Large intestine (tissue), 3 donors: ENCODE measurements at regions not wholly inside any gene's neighbourhood (a gene's known extent, or its start where the extent isn't known, plus 50 kb on each side); places are given as distances from the start of the nearest gene placed in this dataset.
"Not testable (repeated sequence)": the region's sequence is repeated elsewhere in the genome, so short reads cannot be mapped to it uniquely, and the experiment has no call there.

Source experiments
- DNase-seq, 2 donors: peaks; one replicate each; pipeline versions ENCODE4 v3.0.0 to v3.0.0-alpha.2; 2013
- H3K27ac ChIP-seq: one replicate; pipeline ENCODE4 v1.5.1; 2013; ENCODE audit warnings: low read length
- H3K27me3 ChIP-seq: 2 replicates; pipeline ENCODE4 v1.6.1; 2013; ENCODE audit warnings: low read length; ENCODE audit not compliant: control insufficient read depth, insufficient read depth
- H3K36me3 ChIP-seq: 2 replicates; pipeline ENCODE4 v1.6.1; 2013; ENCODE audit warnings: low read length; ENCODE audit not compliant: control insufficient read depth, insufficient read depth
- H3K4me1 ChIP-seq: one replicate; pipeline ENCODE4 v1.6.1; 2013; ENCODE audit warnings: low read length; ENCODE audit not compliant: control insufficient read depth, insufficient read depth
- H3K4me3 ChIP-seq: one replicate; pipeline ENCODE4 v1.5.1; 2013; ENCODE audit warnings: low read length
- H3K9me3 ChIP-seq: one replicate; pipeline ENCODE4 v1.6.1; 2013; ENCODE audit warnings: mild to moderate bottlenecking, low read depth, low read length, moderate library complexity; ENCODE audit not compliant: control insufficient read depth
- WGBS: methylation state at CpG from one replicate; pipeline ENCODE4 v1.1.5; 2013; ENCODE audit warnings: low lambda C conversion rate; ENCODE audit not compliant: insufficient coverage; 5-methylcytosine and 5-hydroxymethylcytosine counted together

GRCh38 chr10:108346066-108346465, 1181.6 kb upstream of the SORCS1 start:
- no peak overlapping the region for H3K27ac ChIP-seq
- H3K27me3 ChIP-seq: no peaks in the 10 kb centered on the region
- H3K4me3 ChIP-seq: no peak overlapping the region
- H3K9me3 ChIP-seq: no peaks in the 10 kb centered on the region
- H3K4me1 ChIP-seq: no peaks in the 10 kb centered on the region
- WGBS: 88% methylated on average over 1 of the region's 3 CpGs
- H3K36me3 ChIP-seq: no peaks in the 10 kb centered on the region
- DNase-seq: no peak

GRCh38 chr10:108338146-108338545, 1173.6 kb upstream of the SORCS1 start:
- Histone ChIP-seq H3K4me1 (no peaks in the 10 kb centered on the region), H3K27ac (no peak overlapping the region), H3K36me3 (no peaks in the 10 kb centered on the region), H3K4me3 (no peak overlapping the region), H3K9me3 (no peaks in the 10 kb centered on the region), H3K27me3 (no peaks in the 10 kb centered on the region)
- DNase-seq: no peak

- no peaks in the 10 kb centered on the region for H3K27me3 ChIP-seq
- H3K27ac ChIP-seq: no peak overlapping the region
- no peaks in the 10 kb centered on the region for H3K9me3 ChIP-seq
- no peak overlapping the region for H3K4me3 ChIP-seq
- H3K36me3 ChIP-seq: no peaks in the 10 kb centered on the region
- no peaks in the 10 kb centered on the region for H3K4me1 ChIP-seq
- no peak for DNase-seq
These were observed 1172.3 kb upstream of the SORCS1 start for GRCh38 chr10:108336836-108337235.

GRCh38 chr10:108327706-108328105, 1163.2 kb upstream of the SORCS1 start:
- H3K4me3 ChIP-seq: no peak overlapping the region
- H3K27me3 ChIP-seq: no peaks in the 10 kb centered on the region
- DNase-seq: no peak
- no peak overlapping the region for H3K27ac ChIP-seq
- H3K36me3 ChIP-seq: no peaks in the 10 kb centered on the region
- 80% methylated on average over 1 of the region's 3 CpGs for WGBS
- H3K9me3 ChIP-seq: no peaks in the 10 kb centered on the region
- H3K4me1 ChIP-seq: no peaks in the 10 kb centered on the region

GRCh38 chr10:108323274-108323798, 1158.8 kb upstream of the SORCS1 start:
- 40% methylated on average over 1 of the region's 3 CpGs for WGBS
- no peak for DNase-seq
- no peaks in the 10 kb centered on the region for H3K36me3 ChIP-seq
- no peaks in the 10 kb centered on the region for H3K4me1 ChIP-seq
- H3K9me3 ChIP-seq: no peaks in the 10 kb centered on the region
- no peak overlapping the region for H3K27ac ChIP-seq
- no peaks in the 10 kb centered on the region for H3K27me3 ChIP-seq
- H3K4me3 ChIP-seq: no peak overlapping the region

GRCh38 chr10:108319434-108320222, 1155.1 kb upstream of the SORCS1 start:
- peak in 1 of 2 donors; percentile 3 for DNase-seq
- no peak overlapping the region for H3K4me3 ChIP-seq
- H3K9me3 ChIP-seq: no peaks in the 10 kb centered on the region
- 73% methylated on average over 3 of the region's 6 CpGs for WGBS
- no peaks in the 10 kb centered on the region for H3K36me3 ChIP-seq
- no peak overlapping the region for H3K27ac ChIP-seq
- no peaks in the 10 kb centered on the region for H3K4me1 ChIP-seq
- no peaks in the 10 kb centered on the region for H3K27me3 ChIP-seq

- H3K27me3 ChIP-seq, H3K9me3 ChIP-seq, H3K36me3 ChIP-seq, DNase-seq, H3K4me1 ChIP-seq, H3K27ac ChIP-seq: not testable (repeated sequence)
- H3K4me3 ChIP-seq: peak overlapping the region; percentile 31
- no CpG with 5 or more reads among the region's 25 CpGs for WGBS
These were observed 1151.1 kb upstream of the SORCS1 start for GRCh38 chr10:108315636-108316035.

GRCh38 chr10:108307925-108308312, 1143.4 kb upstream of the SORCS1 start:
- no peak for DNase-seq
- WGBS: no CpG with 5 or more reads among the region's 7 CpGs
- Histone ChIP-seq H3K36me3 (no peaks in the 10 kb centered on the region), H3K4me3 (no peak overlapping the region), H3K4me1 (no peaks in the 10 kb centered on the region), H3K27ac (no peak overlapping the region), H3K9me3 (no peaks in the 10 kb centered on the region), H3K27me3 (no peaks in the 10 kb centered on the region)

- H3K27ac ChIP-seq: no peak overlapping the region
- no peaks in the 10 kb centered on the region for H3K27me3 ChIP-seq
- no peak for DNase-seq
- H3K4me3 ChIP-seq: no peak overlapping the region
- H3K9me3 ChIP-seq: no peaks in the 10 kb centered on the region
- H3K36me3 ChIP-seq: no peaks in the 10 kb centered on the region
- H3K4me1 ChIP-seq: no peaks in the 10 kb centered on the region
These were observed 1142.9 kb upstream of the SORCS1 start for GRCh38 chr10:108307250-108307924.

- H3K27me3 ChIP-seq: no peaks in the 10 kb centered on the region
- no peak for DNase-seq
- no peaks in the 10 kb centered on the region for H3K9me3 ChIP-seq
- H3K36me3 ChIP-seq: no peaks in the 10 kb centered on the region
- 83% methylated on average over 2 of the region's 5 CpGs for WGBS
- no peaks in the 10 kb centered on the region for H3K4me1 ChIP-seq
- no peak overlapping the region for H3K4me3 ChIP-seq
- H3K27ac ChIP-seq: no peak overlapping the region
These were observed 1138.6 kb upstream of the SORCS1 start for GRCh38 chr10:108303149-108303548.

GRCh38 chr10:108301002-108301401, 1136.5 kb upstream of the SORCS1 start:
- Histone ChIP-seq H3K27ac (no peak overlapping the region), H3K4me3 (no peak overlapping the region), H3K36me3 (no peaks in the 10 kb centered on the region), H3K27me3 (no peaks in the 10 kb centered on the region), H3K9me3 (no peaks in the 10 kb centered on the region), H3K4me1 (no peaks in the 10 kb centered on the region)
- WGBS: 70% methylated on average over 2 of the region's 3 CpGs
- no peak for DNase-seq
